ENCODE measurements at regions not wholly inside any gene's neighbourhood (a gene's known extent, or its start where the extent isn't known, plus 50 kb on each side); places are given as distances from the start of the nearest gene placed in this dataset.

DNA sequence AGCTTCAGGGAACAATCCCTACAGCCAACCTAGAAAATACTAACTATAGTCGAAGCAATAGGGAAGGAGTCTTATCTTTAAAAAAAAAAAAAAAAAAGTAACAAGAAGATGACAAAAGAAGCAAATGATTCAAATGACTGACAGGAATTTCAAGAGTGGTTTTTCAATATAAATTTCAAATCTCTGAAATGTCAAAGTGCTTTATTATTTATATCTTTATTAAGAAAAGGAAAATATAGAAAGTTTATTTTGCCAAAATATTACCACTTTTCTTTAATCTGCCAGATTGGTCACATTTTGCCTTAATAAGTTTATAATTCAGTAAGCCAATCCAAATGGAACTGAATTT lies 63.5 kb upstream of the HNRNPA3 start (continued):
- no peak for TF ChIP-seq ZBTB33 (IDR thresholded peaks at IDR 0.05)
- TF ChIP-seq, protein P1, sequence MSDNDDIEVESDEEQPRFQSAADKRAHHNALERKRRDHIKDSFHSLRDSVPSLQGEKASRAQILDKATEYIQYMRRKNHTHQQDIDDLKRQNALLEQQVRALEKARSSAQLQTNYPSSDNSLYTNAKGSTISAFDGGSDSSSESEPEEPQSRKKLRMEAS (IDR thresholded peaks at IDR 0.05): no peak
- TF ChIP-seq TAF1 (conservative IDR thresholded peaks at IDR 0.05): no peak

- Histone ChIP-seq H3K27me3 (ENCODE audit: control insufficient read depth in 4 of 4, insufficient read depth in 4 of 4, low read length in 3 of 4) (no peaks in the 10 kb centered on the region), H3K27ac (ENCODE audit: low read depth in 1 of 2, low read length in 2 of 2) (no peak overlapping the region), H3K9ac (ENCODE audit: low read depth in 1 of 2, low read length in 2 of 2) (no peak overlapping the region), H3K4me3 (ENCODE audit: low read depth in 1 of 3, low read length in 3 of 3) (no peak overlapping the region), H3K36me3 (ENCODE audit: control insufficient read depth in 4 of 4, insufficient read depth in 3 of 4, low read depth in 1 of 4, low read length in 3 of 4) (no peaks in the 10 kb centered on the region), H3K9me3 (ENCODE audit: control insufficient read depth in 4 of 4, low read length in 3 of 4) (no peaks in the 10 kb centered on the region), H3K4me1 (ENCODE audit: control insufficient read depth in 4 of 4, insufficient read depth in 4 of 4, low read length in 3 of 4) (peaks cover 0 to 1% (median under 1%) of the 10 kb centered on the region in 4 donors)
- TF ChIP-seq EGR1 (IDR thresholded peaks at IDR 0.05; ENCODE audit: low read depth in 2 of 2) (no peak), ZBTB33 (IDR thresholded peaks at IDR 0.05) (no peak), JUND (IDR thresholded peaks at IDR 0.05) (no peak), REST (IDR thresholded peaks at IDR 0.05) (no peak), FOXA2 (IDR thresholded peaks at IDR 0.05) (no peak), GABPA (IDR thresholded peaks at IDR 0.05 in 1 of 2, conservative IDR thresholded peaks at IDR 0.05 in 1 of 2) (no peak), YY1 (IDR thresholded peaks at IDR 0.05) (no peak), CTCF (IDR thresholded peaks at IDR 0.05; ENCODE audit: low read depth, low read length, missing input control) (no peak), HNF4A (conservative IDR thresholded peaks at IDR 0.05) (no peak), RXRA (IDR thresholded peaks at IDR 0.05) (no peak), HNF4G (IDR thresholded peaks at IDR 0.05) (no peak), TAF1 (conservative IDR thresholded peaks at IDR 0.05) (no peak)
- TF ChIP-seq, protein P2, sequence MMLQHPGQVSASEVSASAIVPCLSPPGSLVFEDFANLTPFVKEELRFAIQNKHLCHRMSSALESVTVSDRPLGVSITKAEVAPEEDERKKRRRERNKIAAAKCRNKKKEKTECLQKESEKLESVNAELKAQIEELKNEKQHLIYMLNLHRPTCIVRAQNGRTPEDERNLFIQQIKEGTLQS (IDR thresholded peaks at IDR 0.05): no peak
- TF ChIP-seq, protein P1 (IDR thresholded peaks at IDR 0.05): no peak
- no peak for DNase-seq (ENCODE audit: low spot score)
Measured at GRCh38 chr2:177153805-177154204, 58.8 kb upstream of the HNRNPA3 start.
